Activated naive CD4-positive, alpha-beta T cell treated with anti-CD3 and anti-CD28 coated beads, Interleukin-2, amount 10 ng/mL, durations not matched to agents 7 days and 5 days (primary cell): ENCODE measurements at regions not wholly inside any gene's neighbourhood (a gene's known extent, or its start where the extent isn't known, plus 50 kb on each side); places are given as distances from the start of the nearest gene placed in this dataset.

Source experiments
- CTCF ChIA-PET: fragments of 350-600 bp; sonication (Branson Sonifier 250); formaldehyde crosslinking; loops from one replicate; lab custom pipeline; 2021; ENCODE audit warnings: antibody characterized with exemption; lab: Charles Lee
- DNase-seq: peaks from one replicate; pipeline ENCODE4 v3.0.0-alpha.2; 2020
- H3K27ac Mint-ChIP-seq: one replicate; pipeline ENCODE4 v1.8.0; 2021; ENCODE audit warnings: mild to moderate bottlenecking, moderate library complexity, mixed read lengths
- H3K27me3 Mint-ChIP-seq: one replicate; pipeline ENCODE4 v1.8.0; 2021; ENCODE audit warnings: mild to moderate bottlenecking, mixed read lengths
- H3K36me3 Mint-ChIP-seq: one replicate; pipeline ENCODE4 v1.8.0; 2021; ENCODE audit warnings: mixed read lengths
- H3K4me1 Mint-ChIP-seq: one replicate; pipeline ENCODE4 v1.8.0; 2021; ENCODE audit warnings: mixed read lengths
- H3K4me3 Mint-ChIP-seq: one replicate; pipeline ENCODE4 v1.8.0; 2021; ENCODE audit warnings: mild to moderate bottlenecking, moderate library complexity, mixed read lengths
- H3K9me3 Mint-ChIP-seq: one replicate; pipeline ENCODE4 v1.8.0; 2021; ENCODE audit warnings: mixed read lengths

DNA sequence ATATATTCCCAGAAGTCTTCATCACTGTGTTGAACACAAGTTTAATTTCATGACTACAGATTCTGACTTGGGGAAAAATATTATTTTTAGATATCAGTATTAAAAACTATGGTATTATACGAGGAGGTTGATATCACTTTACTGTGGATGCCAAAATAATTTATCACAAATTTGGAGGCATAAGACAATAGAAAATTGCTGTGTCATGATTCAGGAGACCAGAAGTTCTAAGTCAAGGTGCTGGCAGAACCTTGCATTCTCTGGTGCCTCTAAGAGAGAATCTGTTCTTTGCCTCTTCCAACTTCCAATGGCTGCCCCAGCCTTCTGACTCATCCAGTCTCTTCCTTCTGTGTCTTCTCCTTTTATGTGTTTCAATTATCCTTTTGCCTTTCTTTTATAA lies 325.0 kb upstream of the CNTN4 start:
- Mint-ChIP-seq H3K36me3 (no peaks in the 10 kb centered on the region), H3K9me3 (peaks cover 9% of the 10 kb centered on the region), H3K4me1 (no peaks in the 10 kb centered on the region), H3K27me3 (no peaks in the 10 kb centered on the region), H3K27ac (no peak overlapping the region), H3K4me3 (no peak overlapping the region)
- no peak for DNase-seq
- CTCF ChIA-PET: no interaction called here

- DNase-seq: no peak
- no peaks in the 10 kb centered on the region for H3K27me3 Mint-ChIP-seq
- H3K27ac Mint-ChIP-seq: no peak overlapping the region
- peaks cover 7% of the 10 kb centered on the region for H3K9me3 Mint-ChIP-seq
- no peak overlapping the region for H3K4me3 Mint-ChIP-seq
- no peaks in the 10 kb centered on the region for H3K36me3 Mint-ChIP-seq
- no peaks in the 10 kb centered on the region for H3K4me1 Mint-ChIP-seq
- CTCF ChIA-PET: no interaction called here
Observed at GRCh38 chr3:1774597-1774996, 324.1 kb upstream of the CNTN4 start.

DNA sequence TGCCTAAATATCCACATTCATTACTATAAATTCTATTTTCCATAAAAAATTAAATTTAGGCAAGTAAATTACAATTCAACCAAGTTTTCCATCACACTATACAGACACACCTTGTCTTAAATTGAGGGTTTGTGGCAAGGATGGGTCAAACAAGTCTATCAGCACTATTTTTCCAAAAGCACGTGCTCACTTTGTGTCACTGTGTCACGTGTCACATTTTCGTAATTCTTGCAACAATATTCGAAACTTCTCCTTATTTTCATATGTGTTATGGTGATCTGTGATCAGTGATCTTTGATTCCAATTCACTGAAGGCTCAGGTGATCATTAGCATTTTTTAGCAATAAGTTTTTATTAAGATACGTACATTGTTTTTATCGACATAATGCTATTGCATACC lies 323.3 kb upstream of the CNTN4 start:
- no peaks in the 10 kb centered on the region for H3K27me3 Mint-ChIP-seq
- H3K36me3 Mint-ChIP-seq: no peaks in the 10 kb centered on the region
- DNase-seq: no peak
- CTCF ChIA-PET: no interaction called here
- H3K9me3 Mint-ChIP-seq: peaks cover 6% of the 10 kb centered on the region
- no peak overlapping the region for H3K4me3 Mint-ChIP-seq
- no peaks in the 10 kb centered on the region for H3K4me1 Mint-ChIP-seq
- no peak overlapping the region for H3K27ac Mint-ChIP-seq

- Mint-ChIP-seq H3K27ac (no peak overlapping the region), H3K27me3 (no peaks in the 10 kb centered on the region), H3K4me1 (no peaks in the 10 kb centered on the region), H3K9me3 (peaks cover 5% of the 10 kb centered on the region), H3K36me3 (no peaks in the 10 kb centered on the region), H3K4me3 (no peak overlapping the region)
- no peak for DNase-seq
- CTCF ChIA-PET: no interaction called here
Observed at GRCh38 chr3:1783995-1784394, 314.7 kb upstream of the CNTN4 start.

GRCh38 chr3:1787094-1787493 lies 311.6 kb upstream of the CNTN4 start:
- peaks cover 6% of the 10 kb centered on the region for H3K9me3 Mint-ChIP-seq
- H3K4me1 Mint-ChIP-seq: no peaks in the 10 kb centered on the region
- no peak overlapping the region for H3K4me3 Mint-ChIP-seq
- no peak overlapping the region for H3K27ac Mint-ChIP-seq
- H3K36me3 Mint-ChIP-seq: no peaks in the 10 kb centered on the region
- H3K27me3 Mint-ChIP-seq: no peaks in the 10 kb centered on the region
- DNase-seq: no peak
- CTCF ChIA-PET: no interaction called here

GRCh38 chr3:1792466-1792865 lies 306.2 kb upstream of the CNTN4 start:
- no peak for DNase-seq
- Mint-ChIP-seq H3K36me3 (no peaks in the 10 kb centered on the region), H3K4me1 (no peaks in the 10 kb centered on the region), H3K9me3 (peaks cover 4% of the 10 kb centered on the region), H3K27ac (no peak overlapping the region), H3K4me3 (no peak overlapping the region), H3K27me3 (no peaks in the 10 kb centered on the region)
- CTCF ChIA-PET: no interaction called here

- H3K4me3 Mint-ChIP-seq: no peak overlapping the region
- CTCF ChIA-PET: no interaction called here
- DNase-seq: no peak
- H3K4me1 Mint-ChIP-seq: no peaks in the 10 kb centered on the region
- H3K27ac Mint-ChIP-seq: no peak overlapping the region
- H3K36me3 Mint-ChIP-seq: no peaks in the 10 kb centered on the region
- H3K9me3 Mint-ChIP-seq: peaks cover 5% of the 10 kb centered on the region
- H3K27me3 Mint-ChIP-seq: no peaks in the 10 kb centered on the region
Observed at GRCh38 chr3:1798711-1799405, 299.8 kb upstream of the CNTN4 start.

GRCh38 chr3:1805331-1805730 lies 293.3 kb upstream of the CNTN4 start:
- no peaks in the 10 kb centered on the region for H3K4me1 Mint-ChIP-seq
- H3K4me3 Mint-ChIP-seq: no peak overlapping the region
- no peaks in the 10 kb centered on the region for H3K36me3 Mint-ChIP-seq
- H3K27ac Mint-ChIP-seq: no peak overlapping the region
- H3K9me3 Mint-ChIP-seq: peaks cover 16% of the 10 kb centered on the region
- CTCF ChIA-PET: no interaction called here
- no peaks in the 10 kb centered on the region for H3K27me3 Mint-ChIP-seq
- no peak for DNase-seq

DNA sequence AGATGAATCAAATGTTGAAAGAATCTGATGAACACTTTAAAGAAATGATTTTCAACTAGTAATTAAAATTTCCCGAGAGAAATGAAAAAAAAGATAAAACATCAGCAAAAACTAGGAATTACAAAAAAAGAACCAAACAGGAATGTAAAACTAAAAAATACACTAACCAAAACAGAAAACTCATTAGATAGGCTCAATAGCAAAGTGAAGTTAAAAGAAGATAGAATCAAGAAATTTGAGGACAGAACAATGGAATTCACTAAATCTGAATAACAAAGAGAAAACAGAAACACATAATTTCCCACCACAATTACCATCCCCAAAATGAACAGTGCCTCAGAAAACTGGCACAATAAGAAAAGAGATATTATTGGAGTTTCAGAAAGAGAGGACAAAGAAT lies 290.1 kb upstream of the CNTN4 start:
- CTCF ChIA-PET: no interaction called here
- Mint-ChIP-seq H3K36me3 (no peaks in the 10 kb centered on the region), H3K9me3 (peaks cover 16% of the 10 kb centered on the region)

GRCh38 chr3:1823867-1824266 lies 274.8 kb upstream of the CNTN4 start:
- H3K36me3 Mint-ChIP-seq: no peaks in the 10 kb centered on the region
- no peak for DNase-seq
- CTCF ChIA-PET: no interaction called here
- H3K4me1 Mint-ChIP-seq: no peaks in the 10 kb centered on the region
- H3K27me3 Mint-ChIP-seq: no peaks in the 10 kb centered on the region
- H3K27ac Mint-ChIP-seq: no peak overlapping the region
- no peak overlapping the region for H3K4me3 Mint-ChIP-seq
- peaks cover 4% of the 10 kb centered on the region for H3K9me3 Mint-ChIP-seq

More for the DNA sequence above, 290.1 kb upstream of the CNTN4 start:
- Mint-ChIP-seq H3K4me1 (no peaks in the 10 kb centered on the region), H3K27ac (no peak overlapping the region), H3K27me3 (no peaks in the 10 kb centered on the region), H3K4me3 (no peak overlapping the region)
- no peak for DNase-seq

DNA sequence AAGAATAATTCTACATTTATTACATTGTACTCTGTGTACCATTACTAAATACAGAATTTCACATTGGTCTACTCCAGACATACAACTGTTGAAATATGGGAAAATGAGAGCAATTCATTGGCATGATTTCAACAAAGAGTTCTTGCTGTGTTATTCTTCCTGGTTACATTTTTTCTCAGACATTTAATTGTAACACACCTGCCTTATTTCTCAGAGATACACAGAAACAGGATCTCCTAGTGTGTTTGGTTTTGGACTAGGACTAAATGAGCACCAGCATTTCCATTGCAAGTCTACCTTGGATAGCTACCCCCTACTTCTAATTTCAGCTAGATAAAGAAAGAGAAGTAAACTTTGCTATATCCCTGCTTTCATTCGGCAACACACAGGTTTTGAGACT lies 274.3 kb upstream of the CNTN4 start:
- Mint-ChIP-seq H3K4me1 (no peaks in the 10 kb centered on the region), H3K27ac (no peak overlapping the region), H3K36me3 (no peaks in the 10 kb centered on the region), H3K27me3 (no peaks in the 10 kb centered on the region), H3K9me3 (peaks cover 4% of the 10 kb centered on the region), H3K4me3 (no peak overlapping the region)
- CTCF ChIA-PET: no interaction called here
- no peak for DNase-seq

DNA sequence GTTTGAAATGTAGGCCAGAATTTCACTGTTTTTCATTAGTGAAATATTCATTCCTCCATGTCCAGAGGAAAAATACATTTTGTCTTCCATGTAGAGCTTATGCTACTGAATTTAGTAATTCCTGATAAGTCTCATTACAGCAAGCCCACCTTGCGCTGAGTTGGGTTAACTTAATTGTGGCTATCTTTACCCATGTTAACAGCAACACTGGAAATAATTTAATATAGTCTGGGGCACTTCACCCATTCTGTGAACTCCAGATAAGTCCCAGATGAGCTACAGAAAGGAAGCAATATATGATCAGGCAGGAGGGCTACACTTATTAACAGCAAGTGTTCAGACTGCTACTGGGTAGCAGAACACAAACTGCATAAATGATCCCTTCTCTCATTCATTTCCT lies 270.1 kb upstream of the CNTN4 start:
- H3K27ac Mint-ChIP-seq: no peak overlapping the region
- no peak overlapping the region for H3K4me3 Mint-ChIP-seq
- DNase-seq: no peak
- no peaks in the 10 kb centered on the region for H3K27me3 Mint-ChIP-seq
- H3K36me3 Mint-ChIP-seq: no peaks in the 10 kb centered on the region
- no peaks in the 10 kb centered on the region for H3K9me3 Mint-ChIP-seq
- H3K4me1 Mint-ChIP-seq: no peaks in the 10 kb centered on the region
- CTCF ChIA-PET: no interaction called here

GRCh38 chr3:1830851-1831250 lies 267.8 kb upstream of the CNTN4 start:
- H3K4me3 Mint-ChIP-seq: no peak overlapping the region
- H3K4me1 Mint-ChIP-seq: no peaks in the 10 kb centered on the region
- no peak overlapping the region for H3K27ac Mint-ChIP-seq
- CTCF ChIA-PET: no interaction called here
- no peaks in the 10 kb centered on the region for H3K27me3 Mint-ChIP-seq
- H3K9me3 Mint-ChIP-seq: peaks cover 5% of the 10 kb centered on the region
- no peaks in the 10 kb centered on the region for H3K36me3 Mint-ChIP-seq
- no peak for DNase-seq

DNA sequence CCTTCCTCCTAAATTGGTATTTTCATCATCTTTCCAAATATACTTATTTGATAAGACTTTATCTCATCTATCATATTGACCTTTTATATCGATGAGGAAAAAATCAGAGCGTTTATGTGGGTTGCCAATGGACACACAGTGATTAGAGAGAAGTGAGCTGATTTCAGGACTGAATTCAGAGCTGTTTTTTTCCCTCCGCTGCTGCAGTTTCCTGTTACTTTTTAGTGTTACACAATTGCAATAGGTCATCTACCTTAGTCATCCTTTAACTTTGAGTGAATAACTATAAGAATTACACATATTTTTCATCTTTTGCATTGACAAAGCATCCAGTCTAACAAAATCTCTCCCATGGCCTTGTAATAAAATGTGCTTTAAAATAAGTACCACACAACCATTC lies 266.3 kb upstream of the CNTN4 start:
- H3K4me1 Mint-ChIP-seq: no peaks in the 10 kb centered on the region

GRCh38 chr3:1843111-1843510 lies 255.6 kb upstream of the CNTN4 start:
- H3K4me3 Mint-ChIP-seq: no peak overlapping the region
- CTCF ChIA-PET: no interaction called here
- peaks cover 13% of the 10 kb centered on the region for H3K9me3 Mint-ChIP-seq
- no peaks in the 10 kb centered on the region for H3K27me3 Mint-ChIP-seq
- no peaks in the 10 kb centered on the region for H3K36me3 Mint-ChIP-seq
- DNase-seq: no peak
- no peaks in the 10 kb centered on the region for H3K4me1 Mint-ChIP-seq
- no peak overlapping the region for H3K27ac Mint-ChIP-seq

More for the DNA sequence above, 266.3 kb upstream of the CNTN4 start:
- CTCF ChIA-PET: no interaction called here
- Mint-ChIP-seq H3K36me3 (no peaks in the 10 kb centered on the region), H3K27me3 (no peaks in the 10 kb centered on the region), H3K4me3 (no peak overlapping the region), H3K27ac (no peak overlapping the region), H3K9me3 (peaks cover 5% of the 10 kb centered on the region)
- DNase-seq: no peak

- H3K4me1 Mint-ChIP-seq: no peaks in the 10 kb centered on the region
- H3K27ac Mint-ChIP-seq: no peak overlapping the region
- peaks cover 6% of the 10 kb centered on the region for H3K9me3 Mint-ChIP-seq
- H3K27me3 Mint-ChIP-seq: no peaks in the 10 kb centered on the region
- no peak overlapping the region for H3K4me3 Mint-ChIP-seq
- no peaks in the 10 kb centered on the region for H3K36me3 Mint-ChIP-seq
- DNase-seq: no peak
- CTCF ChIA-PET: no interaction called here
Observed at GRCh38 chr3:1847571-1847970, 251.1 kb upstream of the CNTN4 start.
